Gastrocnemius medialis (tissue), 4 donors: ENCODE measurements at regions not wholly inside any gene's neighbourhood (a gene's known extent, or its start where the extent isn't known, plus 50 kb on each side); places are given as distances from the start of the nearest gene placed in this dataset.

Experiments
- POLR2A ChIP-seq, 2 donors: fragments of 450-650 bp; IDR thresholded peaks; one replicate each; pipeline ENCODE4 v1.6.1; 2017; ENCODE audit warnings: antibody characterized with exemption in 2 of 2, mild to moderate bottlenecking in 2 of 2, moderate library complexity in 2 of 2
- TF ChIP-seq, protein P1 (sequence below), 5 experiments: fragments of 450-650 bp in 3 of 5; fragments of 200-600 bp in 2 of 5; sonication (generic) in 2 of 5; IDR thresholded peaks in 4 of 5; conservative IDR thresholded peaks in 1 of 5; 1 replicate in 4 of 5; 2 replicates in 1 of 5; pipeline ENCODE4 v1.5.1; 2016 to 2019; ENCODE audit warnings: antibody characterized with exemption in 5 of 5, mild to moderate bottlenecking in 3 of 5, moderate library complexity in 3 of 5

GRCh38 chr3:22734207-22734606 lies 468.9 kb upstream of the UBE2E2 start:
- TF ChIP-seq, protein P1, sequence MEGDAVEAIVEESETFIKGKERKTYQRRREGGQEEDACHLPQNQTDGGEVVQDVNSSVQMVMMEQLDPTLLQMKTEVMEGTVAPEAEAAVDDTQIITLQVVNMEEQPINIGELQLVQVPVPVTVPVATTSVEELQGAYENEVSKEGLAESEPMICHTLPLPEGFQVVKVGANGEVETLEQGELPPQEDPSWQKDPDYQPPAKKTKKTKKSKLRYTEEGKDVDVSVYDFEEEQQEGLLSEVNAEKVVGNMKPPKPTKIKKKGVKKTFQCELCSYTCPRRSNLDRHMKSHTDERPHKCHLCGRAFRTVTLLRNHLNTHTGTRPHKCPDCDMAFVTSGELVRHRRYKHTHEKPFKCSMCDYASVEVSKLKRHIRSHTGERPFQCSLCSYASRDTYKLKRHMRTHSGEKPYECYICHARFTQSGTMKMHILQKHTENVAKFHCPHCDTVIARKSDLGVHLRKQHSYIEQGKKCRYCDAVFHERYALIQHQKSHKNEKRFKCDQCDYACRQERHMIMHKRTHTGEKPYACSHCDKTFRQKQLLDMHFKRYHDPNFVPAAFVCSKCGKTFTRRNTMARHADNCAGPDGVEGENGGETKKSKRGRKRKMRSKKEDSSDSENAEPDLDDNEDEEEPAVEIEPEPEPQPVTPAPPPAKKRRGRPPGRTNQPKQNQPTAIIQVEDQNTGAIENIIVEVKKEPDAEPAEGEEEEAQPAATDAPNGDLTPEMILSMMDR (IDR thresholded peaks at IDR 0.05 in 4 of 5, conservative IDR thresholded peaks at IDR 0.05 in 1 of 5), result no peak
- TF ChIP-seq POLR2A (IDR thresholded peaks at IDR 0.05), result no peak
